M059J (cell line): ENCODE measurements at regions not wholly inside any gene's neighbourhood (a gene's known extent, or its start where the extent isn't known, plus 50 kb on each side); places are given as distances from the start of the nearest gene placed in this dataset.
"Not testable (repeated sequence)": the region's sequence is repeated elsewhere in the genome, so short reads cannot be mapped to it uniquely, and the experiment has no call there.

ENCODE experiments used
- DNase-seq: peaks from one replicate; pipeline ENCODE4 v3.0.0-alpha.2; 2012; ENCODE audit warnings: low read depth

GRCh38 chr9:100714372-100715099 lies 136.7 kb downstream of the CAVIN4 start:
- DNase-seq, result peak; percentile 51

DNA sequence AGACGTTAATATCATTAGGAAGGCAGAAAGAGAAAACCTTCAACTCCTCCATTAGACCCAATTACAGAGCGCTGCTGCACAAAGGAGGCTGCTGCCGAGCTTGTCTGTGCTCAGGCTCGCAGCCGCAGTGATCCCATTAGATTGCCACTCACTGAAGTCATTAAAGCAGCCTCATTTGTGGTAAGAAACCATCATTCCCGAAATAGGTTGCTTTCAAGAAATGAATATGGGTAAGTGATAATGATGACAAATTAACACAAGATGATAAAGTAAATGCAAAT lies 137.2 kb downstream of the CAVIN4 start:
- no peak for DNase-seq

DNA sequence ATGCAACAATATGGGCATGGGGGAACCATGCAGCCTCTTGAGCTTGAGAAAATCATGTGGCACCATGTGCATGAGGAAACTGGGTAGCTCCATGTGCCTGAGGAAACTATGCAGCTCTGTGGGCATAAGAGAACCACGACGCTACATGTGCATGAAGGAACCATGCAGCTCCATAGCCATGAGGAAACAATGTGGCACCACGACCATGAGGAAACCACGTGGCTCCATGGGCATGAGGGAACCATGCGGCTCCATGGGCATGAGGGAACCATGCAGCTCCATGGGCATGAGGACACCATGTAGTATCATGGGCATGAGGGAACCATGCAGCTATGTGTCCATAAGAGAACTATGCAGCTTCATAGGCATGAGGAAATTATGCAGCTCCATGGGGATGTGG lies 140.8 kb downstream of the CAVIN4 start:
- no peak for DNase-seq

DNA sequence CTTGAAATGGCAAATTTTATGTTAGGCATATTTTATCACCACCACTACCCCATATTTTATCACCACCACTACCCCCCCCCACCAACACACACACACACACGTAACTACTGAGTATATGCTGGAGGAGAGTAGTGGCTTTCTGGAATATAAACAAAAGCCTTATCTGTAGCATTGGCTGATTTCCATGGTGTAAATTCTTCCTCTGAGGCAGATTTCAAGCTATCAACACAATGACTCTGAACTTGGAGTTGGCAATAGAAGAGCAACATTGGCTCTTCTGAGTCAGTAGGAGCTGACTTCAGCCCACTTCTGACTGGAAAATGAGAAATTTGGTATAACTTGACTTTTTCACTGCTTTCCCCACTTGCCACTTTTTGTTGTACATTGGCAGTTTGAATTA lies 143.0 kb downstream of the CAVIN4 start:
- no peak for DNase-seq

- DNase-seq, result no peak
Measured at GRCh38 chr9:100724886-100725285, 147.0 kb downstream of the CAVIN4 start.

DNA sequence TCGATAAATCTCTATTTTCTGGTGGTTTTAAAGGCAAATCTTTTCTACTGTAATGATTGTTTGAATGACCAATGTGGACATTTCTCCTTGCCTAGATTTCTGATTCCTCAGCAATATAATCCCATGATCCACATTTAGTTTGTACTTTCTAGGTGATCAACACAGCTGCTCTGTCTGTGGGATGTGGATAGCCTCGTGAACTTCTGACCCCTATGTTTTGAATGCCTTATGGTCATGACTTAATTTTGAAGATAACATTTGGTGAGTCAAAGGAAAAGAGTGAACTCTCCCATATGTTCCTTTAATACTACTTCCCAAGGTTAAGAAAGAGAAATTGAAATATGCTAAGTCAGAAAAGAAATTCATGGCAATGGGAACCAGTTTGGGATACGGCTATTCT lies 147.5 kb downstream of the CAVIN4 start:
- DNase-seq, result no peak

DNA sequence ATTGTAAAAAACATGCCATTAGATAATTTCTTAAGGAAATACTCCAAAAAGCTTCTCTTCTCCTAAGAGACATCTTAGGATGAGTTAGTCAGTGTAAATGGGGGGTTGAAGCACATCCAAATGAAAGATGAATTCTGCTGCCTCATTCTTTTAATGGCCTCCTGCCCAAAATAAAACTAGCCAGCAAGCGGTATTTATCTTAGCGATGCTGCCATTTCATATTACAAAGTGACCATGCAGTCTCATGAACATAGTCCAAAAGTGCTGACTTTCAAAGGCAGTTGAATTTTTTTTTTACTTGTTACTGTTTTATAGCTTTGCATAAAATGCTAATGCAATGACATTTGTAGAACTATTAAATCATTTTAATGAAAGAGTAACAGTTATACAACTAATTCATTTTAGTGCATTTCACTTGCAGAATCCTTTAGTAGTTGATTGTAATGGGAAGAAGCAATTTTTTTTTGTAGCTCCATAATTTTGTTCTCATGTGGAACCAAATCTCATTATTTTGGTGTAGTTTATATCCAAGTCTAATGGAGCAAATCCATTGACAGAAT lies 151.5 kb downstream of the CAVIN4 start:
- no peak for DNase-seq

DNA sequence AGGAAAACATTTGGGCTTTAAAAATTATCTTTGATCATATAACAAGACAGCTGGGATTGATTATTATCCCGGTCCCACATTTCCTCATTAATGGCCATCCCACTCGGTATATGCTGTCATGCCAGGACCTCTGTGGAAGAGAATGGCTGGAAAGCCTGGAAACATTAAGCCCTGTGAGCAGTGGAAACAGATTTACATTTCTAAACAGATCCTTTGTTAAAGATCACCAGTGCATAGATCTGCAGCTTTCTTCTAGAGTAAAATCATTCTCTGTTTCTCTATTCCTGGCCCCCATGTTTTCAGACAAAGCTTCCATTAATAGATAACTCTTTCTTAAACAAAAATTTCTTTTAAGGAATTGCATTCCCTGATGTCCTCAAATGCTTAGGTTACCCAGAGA lies 152.2 kb downstream of the CAVIN4 start:
- no peak for DNase-seq

DNA sequence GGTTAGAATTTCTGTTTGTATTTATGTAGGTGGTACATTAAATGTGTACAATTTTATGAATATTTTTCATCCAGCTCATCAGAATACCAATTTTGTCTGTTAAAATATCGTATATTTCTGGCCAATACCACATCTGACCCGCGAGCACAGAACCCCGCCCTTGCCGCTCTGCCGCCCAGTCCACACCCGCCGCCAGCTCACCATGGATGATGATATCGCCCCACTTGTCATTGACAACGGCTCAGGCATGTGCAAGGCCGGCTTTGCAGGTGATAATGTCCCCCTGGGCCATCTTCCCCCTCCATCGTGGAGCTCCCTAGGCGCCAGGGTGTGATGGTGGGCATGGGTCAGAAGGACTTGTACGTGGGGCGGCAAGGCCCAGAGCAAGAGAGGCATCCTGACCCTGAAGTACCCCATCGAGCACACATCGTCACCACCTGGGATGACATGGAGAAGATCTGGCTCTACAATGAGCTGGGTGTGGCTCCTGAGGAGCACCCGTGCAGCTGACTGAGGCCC lies 153.2 kb downstream of the CAVIN4 start:
- no peak for DNase-seq

DNA sequence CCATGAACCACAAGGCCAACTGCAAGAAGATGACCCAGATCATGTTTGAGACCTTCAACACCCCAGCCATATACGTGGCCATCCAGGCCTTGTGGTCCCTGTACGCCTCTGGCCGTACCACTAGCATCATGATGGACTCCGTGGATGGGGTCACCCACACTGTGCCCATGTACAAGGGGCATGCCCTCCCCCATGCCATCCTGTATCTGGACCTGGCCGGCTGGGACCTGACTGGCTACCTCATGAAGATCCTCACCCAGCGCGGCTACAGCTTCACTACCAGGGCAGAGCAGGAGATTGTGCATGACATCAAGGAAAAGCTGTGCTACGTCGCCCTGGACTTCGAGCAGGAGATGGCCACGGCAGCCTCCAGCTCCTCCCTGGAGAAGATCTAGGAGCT lies 153.7 kb downstream of the CAVIN4 start:
- no peak for DNase-seq

DNA sequence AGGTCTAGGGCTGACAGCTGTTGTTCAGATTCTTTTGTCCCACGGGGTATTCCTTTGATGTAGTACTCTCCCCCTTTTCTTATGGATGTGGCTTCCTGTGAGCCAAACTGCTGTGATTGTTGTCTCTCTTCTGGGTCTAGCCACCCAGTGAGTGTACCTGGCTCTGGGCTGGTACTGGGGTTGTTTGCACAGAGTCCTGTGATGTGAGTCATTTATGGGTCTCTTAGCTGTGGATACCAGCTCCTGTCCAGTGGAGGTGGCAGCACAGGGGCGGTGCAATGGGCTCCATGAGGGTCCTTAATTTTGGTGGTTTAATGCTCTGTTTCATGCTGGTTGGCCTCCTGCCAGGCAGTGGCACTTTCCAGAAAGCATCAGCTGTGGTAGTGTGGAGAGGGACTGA lies 161.3 kb downstream of the CAVIN4 start:
- DNase-seq, result no peak

GRCh38 chr9:100739666-100740065 lies 161.8 kb downstream of the CAVIN4 start:
- no peak for DNase-seq

DNA sequence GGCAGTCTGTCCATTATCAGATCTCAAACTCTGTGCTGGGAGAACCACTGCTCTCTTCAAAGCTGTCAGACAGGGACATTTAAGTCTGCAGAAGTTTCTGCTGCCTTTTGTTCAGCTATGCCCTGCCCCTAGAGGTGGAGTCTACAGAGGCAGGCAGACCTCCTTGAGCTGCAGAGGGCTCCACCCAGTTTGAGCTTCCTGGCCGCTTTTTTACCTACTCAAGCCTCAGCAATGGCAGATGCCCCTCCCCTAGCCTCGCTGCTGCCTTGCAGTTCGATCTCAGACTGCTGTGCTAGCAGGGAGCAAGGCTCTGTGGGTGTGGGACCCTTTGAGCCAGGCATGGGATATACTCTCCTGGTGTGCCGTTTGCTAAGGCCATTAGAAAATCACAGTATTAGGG lies 171.1 kb downstream of the CAVIN4 start:
- not testable (repeated sequence) for DNase-seq

GRCh38 chr9:100756217-100756616 lies 178.3 kb downstream of the CAVIN4 start:
- no peak for DNase-seq

- no peak for DNase-seq
Measured at GRCh38 chr9:100759215-100759614, 181.3 kb downstream of the CAVIN4 start.

GRCh38 chr9:100761276-100761802 lies 183.5 kb downstream of the CAVIN4 start:
- DNase-seq, result no peak

DNA sequence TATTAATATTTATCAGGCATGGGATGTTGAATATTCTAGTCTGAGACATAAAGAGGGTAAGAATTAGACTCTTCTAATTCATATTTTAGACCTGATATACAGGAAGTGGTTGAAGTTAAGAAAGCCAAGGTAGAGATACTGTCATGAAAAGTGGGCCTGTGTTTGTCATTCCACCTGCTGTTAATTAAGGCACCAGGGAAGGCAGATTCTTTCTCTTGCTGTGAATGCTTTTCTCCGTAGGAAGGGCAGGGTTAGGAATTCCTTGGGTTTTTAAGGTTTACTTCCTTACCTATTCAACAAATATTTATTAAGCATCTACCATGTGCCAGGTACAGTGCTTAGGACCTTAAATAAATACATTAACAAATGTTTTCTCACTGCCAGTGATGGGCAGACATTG lies 196.4 kb downstream of the CAVIN4 start:
- no peak for DNase-seq

DNA sequence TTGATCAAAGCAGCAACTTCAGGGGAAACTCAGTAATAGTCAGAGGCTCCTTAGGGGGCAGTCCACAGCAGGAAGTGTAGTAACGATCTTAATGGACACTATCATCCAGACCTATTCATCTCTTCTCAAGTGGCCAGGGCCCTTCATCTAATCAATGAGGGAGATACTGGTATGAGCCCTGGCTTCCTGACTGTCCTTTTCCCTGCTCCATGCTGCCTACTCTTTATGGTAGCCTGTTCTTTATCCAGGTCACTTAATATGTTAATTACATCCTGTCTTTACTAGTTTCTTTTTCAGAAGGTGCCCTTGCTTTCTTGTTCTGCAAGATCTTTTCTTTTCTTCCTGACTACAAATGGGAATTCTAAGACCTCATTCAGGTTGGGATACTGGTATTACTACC lies 197.1 kb downstream of the CAVIN4 start:
- no peak for DNase-seq

DNA sequence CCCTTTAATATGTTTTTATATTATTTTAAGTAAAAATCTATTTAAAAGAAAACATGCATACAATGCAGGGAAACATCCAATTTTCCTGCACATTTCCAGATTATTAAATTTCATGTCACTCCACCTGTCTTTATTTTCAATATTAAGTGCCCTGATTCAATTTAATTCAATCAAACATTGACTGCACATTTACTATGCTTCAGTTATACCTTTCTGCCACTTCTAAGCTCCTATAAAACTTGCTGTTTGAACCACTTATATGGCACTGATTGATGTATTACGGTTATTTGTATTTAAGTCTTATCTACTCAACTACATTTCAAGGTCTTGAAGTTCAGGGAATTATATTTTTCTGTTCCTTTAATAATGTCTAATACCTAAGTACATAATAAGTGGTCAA lies 198.0 kb downstream of the CAVIN4 start:
- no peak for DNase-seq

GRCh38 chr9:100784755-100785154 lies 206.9 kb downstream of the CAVIN4 start:
- no peak for DNase-seq

DNA sequence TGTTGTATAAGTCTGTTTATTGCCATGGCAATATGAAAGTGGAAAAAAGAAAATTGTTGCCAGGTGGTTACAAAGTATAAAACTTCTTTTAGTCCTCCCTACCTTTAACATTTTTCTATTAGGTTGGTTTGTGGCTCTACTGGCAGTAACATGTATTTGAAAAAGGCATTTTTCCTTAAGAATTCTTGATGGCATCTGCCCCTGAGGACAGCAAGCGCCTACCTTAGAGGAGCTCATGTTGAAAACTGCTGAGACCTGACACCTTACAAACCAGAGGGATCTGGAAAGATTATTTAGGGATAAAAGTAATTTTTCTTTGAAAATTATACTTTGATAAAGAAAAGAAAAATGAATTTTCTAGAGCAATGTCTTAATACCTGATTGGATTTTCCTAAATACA lies 208.1 kb downstream of the CAVIN4 start:
- no peak for DNase-seq

GRCh38 chr9:100794738-100795269 lies 216.9 kb downstream of the CAVIN4 start:
- DNase-seq, result no peak

DNA sequence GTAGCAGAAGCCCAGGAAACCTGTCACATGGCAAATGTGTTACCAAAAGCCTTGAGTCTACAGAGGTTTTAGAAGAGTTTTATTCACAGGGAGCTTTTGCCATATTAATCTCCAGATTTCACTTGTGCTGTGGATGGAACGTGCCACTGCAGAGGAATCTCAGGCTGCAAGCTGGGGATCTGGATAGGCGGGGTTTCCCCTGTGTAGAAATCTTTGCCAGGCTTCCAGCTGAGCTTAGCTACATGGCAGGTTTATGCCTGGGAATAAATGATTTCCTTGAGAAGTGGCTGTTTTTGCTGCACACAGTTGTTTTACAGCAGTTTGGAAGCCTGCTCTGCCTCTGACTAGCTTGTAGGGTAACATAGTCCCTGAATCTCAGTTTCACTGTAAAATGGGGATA lies 224.6 kb upstream of the PLPPR1 start:
- DNase-seq, result no peak
